ENCODE measurements at regions not wholly inside any gene's neighbourhood (a gene's known extent, or its start where the extent isn't known, plus 50 kb on each side); places are given as distances from the start of the nearest gene placed in this dataset.

DNA sequence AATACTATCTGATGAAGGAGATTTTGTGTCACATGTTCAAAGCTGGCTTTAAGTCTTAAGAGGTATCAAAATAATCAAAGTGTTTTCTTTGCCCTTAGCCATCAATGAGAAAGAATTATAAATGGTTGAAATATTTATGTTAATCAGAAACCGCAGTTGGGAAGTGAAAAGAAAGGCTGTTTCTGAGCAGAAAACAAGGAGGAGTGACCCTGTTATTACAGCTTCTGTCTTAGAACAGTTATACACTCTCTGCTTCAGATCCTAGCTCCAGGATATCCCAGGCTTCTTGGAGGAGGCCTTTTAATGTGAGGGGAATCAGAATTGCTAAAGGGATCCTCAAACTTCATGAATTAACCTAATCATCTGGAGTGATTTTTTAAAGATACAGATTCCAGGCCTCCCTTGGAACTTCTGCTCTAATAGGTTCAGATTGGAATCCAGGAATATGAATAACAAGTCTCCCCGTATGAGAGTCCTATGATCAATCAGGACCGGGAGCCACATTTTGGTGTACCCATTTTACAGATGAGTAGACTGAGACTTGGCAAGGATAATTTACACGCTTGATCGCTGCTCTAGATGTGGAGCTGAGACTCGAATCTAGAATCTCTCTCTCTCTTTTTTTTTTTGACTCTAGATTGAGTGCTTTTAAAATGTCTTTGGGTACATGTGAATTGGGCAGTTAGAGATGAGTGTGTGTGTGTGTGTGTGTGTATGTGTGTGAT lies 50.8 kb upstream of the JAG1 start:
- ATAC-seq (no peak), DNase-seq (no peak)
- intact Hi-C loops (cut with DNase I), result no loop called here

DNA sequence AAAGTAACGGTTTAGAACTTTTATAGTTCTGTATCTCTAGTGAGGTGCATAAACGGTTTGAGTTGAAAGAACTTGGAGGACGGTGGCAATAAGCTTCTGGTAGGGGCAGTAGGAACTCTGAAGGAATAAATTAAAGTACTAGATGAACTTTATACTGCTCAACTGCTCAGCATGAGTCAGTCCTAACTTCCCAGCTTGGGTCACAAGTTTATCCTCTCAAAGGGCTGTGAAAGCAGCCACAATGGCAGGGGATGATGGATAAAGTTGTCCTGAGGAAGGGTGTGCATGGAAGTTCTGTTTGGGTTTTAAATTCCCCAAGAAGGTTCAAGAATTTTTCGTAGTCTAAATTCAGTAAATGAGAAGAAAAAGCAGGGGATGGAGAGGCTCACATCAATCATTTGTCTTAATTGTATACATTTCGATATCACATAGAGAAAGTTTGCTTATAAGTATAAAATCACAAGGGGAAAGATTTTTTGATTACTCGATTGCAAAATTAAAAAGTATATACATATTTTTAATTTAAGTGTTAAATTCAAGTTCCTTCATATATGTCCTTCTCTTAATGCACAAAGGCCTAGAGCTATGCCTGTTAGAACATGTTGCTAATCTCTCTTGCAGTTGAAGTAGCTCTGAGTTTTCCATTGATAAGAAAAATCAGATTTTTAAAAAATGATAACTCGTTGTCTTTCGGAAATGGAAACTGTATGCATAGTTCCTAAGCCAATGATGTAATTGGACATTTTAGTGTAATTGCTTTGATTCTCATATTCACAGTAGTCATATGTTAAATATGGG lies 55.3 kb upstream of the JAG1 start:
- DNase-seq, result no peak
- ATAC-seq, result no peak
- intact Hi-C loops (cut with DNase I), result no loop called here

DNA sequence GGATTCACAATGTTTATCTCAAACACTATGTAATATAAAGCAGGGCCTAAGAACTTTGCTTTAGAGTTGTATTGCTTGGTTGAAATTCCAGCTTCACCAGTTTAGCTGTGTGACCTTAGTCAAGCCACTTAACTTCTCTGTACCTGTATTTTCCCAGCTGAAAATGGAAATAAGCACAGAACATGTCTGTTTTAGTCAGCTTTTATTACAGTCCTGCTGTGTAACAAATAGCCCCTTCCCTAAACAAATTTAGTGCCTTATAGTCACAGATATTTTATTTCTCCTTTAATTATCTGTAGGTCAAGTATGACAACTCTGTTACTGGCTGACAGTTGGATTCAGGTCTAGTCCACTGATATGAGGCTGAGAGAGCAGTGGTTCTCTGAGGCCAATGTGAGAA lies 56.0 kb upstream of the JAG1 start:
- ATAC-seq, result no peak
- intact Hi-C loops (cut with DNase I), result no loop called here

DNA sequence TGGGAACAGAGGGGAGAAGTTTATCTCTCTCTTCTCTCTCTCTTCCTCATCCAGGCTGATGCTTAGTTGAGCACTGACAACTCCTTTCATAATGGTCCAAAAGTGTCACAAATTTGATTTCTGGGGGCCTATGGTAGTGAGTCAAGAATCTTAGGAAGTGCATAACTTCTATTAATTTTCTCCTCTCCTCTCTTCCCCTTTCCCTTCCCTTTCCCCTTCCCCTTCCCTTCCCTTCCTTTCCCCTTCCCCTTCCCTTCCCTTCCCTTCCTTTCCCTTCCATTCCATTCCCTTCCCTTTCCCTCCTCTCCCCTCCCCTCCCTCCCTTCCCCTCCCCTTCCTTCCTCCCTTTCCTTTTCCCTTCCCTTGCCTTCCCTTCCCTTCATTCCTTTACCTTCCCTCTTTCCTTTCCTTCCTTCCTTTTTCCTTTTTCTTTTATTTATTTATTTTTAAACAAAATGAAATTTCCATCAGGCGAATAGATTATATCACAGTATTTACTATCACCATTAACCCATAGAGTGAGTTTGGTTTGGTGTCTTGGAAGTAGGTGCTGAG lies 56.9 kb upstream of the JAG1 start:
- ATAC-seq, result no peak
- no peak for DNase-seq
- intact Hi-C loops (cut with DNase I), result no loop called here

More for the DNA sequence above, 56.0 kb upstream of the JAG1 start:
- DNase-seq, result no peak

DNA sequence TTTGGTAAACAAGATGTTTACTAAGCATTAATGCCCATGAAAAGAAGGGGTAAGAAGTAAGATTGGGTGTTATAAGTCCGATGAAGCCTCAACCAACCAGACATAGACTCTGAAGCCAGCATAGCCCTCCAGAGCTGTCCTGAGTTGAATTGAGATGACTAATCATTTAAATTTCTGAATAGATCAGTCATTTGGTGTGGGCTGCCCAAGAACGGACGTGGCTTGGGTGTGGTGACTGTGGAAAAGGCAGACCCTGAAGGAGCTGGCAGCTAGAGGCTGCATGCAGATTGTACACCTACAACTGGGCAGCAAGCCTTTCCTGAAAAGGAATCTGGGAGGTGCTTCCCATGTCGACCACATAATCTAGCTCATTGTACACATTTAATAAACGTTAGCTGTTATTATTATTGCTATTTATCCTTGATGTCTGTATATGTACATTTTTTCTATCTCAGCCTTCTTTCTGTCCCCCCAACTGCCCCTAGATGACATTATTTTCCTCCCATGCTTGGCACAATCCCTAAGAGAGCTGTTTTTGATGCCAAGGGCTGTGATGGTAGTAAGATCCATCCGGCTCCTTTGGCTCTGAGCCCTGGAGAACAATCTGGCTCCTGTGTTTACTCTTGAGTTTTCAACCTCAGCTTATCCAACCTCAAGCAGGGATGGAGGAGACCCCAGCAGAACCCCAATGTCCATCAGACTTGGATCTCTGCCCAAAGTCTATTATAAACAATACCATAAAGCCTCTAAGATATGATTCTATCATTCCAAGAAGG lies 57.6 kb upstream of the JAG1 start:
- no peak for DNase-seq

DNA sequence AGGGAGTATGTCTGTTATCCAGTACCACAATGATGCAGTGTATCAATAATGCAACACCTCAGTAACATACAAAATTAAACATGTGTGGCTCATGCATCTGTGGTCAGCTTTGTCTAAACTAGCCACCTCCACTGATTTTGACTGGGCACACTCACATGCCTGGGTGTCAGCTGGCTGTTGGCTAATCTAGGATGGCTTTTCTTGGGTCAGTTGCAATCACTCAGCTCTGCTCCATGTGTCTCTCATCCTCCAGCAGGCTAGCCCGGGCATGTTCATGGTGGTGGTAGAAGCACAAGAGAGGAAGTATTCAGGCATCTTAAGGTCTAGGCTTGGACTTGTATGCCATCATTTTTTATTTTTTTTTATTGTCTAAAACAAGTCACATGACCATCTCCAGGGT lies 59.3 kb upstream of the JAG1 start:
- ATAC-seq (no peak), DNase-seq (no peak)
- intact Hi-C loops (cut with DNase I), result no loop called here

More for the DNA sequence above, 57.6 kb upstream of the JAG1 start:
- ATAC-seq, result peak in 1 of 2 donors; percentile 71
- intact Hi-C loops (cut with DNase I), result no loop called here

DNA sequence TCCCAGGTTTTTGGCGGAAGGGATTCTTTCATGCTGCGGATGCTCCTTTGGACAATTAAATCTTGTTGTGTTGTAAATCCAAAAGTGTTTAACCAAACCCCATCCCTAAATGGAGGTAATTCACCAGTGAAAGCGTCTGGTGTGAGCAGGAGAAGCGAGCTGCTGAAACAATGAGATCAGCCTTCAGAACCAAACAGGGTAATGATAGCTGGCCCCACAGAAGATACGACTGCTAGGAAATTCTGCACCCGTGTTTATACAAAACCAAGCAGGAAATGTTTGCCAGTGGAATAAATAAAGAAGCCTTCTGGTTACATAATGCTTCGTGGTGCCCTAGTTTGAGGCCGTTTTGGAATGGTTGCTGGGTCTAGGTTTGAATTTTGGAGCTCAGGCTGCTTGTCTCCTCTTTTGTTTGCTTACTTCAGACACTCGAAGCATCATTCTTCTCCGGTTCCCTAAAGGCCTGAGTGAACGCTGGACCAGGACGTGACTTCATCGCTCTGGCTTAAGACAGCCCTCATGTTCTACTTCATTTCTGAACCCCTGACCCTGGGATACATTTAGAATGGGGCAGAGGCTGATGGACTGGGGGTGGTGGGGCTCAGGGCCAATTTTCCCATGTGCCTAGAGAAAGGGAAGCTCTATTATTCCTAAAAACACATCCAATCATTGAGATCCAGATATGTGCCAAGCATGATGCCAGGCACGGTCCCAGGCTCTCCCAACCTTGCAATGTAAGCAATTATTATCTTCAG lies 61.6 kb upstream of the JAG1 start:
- no peak for DNase-seq

DNA sequence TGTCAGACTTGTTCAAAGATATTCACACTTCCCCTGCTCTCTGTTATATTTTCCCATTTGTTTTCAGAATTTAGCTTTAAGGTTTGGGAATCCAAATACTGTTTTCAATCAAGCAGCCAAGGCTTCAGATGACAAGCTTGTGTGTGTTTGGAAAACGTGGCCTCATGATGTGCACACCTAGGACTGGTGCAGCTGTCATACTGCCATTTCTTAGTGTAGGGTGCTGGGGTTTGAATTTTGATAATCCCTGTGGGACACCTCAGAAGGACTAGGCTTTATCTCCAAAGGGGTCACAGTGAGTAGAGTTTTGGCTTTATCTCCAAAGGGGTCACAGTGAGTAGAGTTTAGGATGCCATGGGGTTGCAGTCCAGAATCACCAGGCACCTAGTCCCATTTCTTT lies 65.3 kb upstream of the JAG1 start:
- peak in 1 of 2 donors; percentile 12 for ATAC-seq
- no peak for DNase-seq
- intact Hi-C loops (cut with DNase I), result no loop called here

More for the DNA sequence above, 61.6 kb upstream of the JAG1 start:
- intact Hi-C loops (cut with DNase I), result no loop called here
- ATAC-seq, result peak; percentile 39 to 40

DNA sequence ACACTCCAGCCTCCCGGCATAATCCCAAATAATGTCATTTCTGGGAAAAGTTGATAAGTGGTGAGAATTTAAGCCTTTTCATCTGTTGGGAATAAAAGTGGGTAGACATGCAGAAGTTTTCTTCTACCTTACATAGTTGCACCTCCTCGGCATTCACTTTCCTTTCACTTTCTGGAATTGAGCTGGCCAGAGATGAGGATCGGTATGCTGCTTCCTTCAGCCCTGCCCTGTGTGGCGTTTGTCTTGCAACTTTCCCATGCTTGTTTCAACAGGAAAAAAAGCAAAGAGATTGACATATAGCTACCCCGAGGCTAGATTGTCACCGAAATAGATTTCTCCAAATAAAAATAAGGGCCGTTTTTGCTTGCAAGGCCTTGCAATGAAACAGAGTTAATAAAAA lies 65.8 kb upstream of the JAG1 start:
- DNase-seq (no peak), ATAC-seq (peak; percentile 66 to 77)
- intact Hi-C loops (cut with DNase I), result no loop called here

DNA sequence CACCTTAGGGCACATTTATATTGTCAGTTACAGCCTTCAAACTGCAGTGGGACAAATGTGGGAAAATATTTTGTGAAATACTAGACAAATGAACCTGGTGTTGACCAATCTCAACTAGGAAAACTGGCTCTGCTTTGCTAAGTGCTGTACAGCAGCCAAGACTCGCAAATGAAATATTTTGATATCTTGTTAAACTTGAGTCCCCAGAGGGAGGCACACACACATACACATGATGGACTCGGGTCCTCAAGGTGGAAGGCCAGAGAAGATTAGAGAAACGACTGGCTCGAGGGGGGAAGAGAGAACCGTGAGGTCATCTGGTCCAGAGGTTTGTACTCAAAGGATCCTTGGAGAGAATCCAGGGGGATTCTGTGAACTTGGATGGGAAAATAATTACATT lies 67.3 kb upstream of the JAG1 start:
- no peak for DNase-seq
- ATAC-seq, result peak; percentile 31 to 69
- intact Hi-C loops (cut with DNase I), result no loop called here

DNA sequence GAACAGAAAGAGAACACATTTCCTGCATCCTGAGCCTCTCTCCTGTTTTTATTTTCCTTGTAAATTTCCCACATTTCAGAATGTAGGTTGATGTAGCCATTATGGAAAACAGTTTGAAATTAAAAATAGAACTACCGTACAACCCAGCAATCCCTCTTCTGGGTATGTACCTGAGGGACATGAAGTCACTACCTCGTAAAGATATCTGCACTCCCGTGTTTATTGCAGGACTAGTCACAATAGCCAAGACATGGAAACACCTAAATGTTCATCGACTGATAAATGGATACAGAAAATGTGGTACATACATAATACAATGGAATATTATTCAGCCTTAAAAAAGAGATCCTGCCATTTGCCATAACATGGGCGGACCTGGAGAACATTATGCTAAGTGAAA lies 72.0 kb upstream of the JAG1 start:
- no peak for DNase-seq
- ATAC-seq, result no peak
- intact Hi-C loops (cut with DNase I), result no loop called here

DNA sequence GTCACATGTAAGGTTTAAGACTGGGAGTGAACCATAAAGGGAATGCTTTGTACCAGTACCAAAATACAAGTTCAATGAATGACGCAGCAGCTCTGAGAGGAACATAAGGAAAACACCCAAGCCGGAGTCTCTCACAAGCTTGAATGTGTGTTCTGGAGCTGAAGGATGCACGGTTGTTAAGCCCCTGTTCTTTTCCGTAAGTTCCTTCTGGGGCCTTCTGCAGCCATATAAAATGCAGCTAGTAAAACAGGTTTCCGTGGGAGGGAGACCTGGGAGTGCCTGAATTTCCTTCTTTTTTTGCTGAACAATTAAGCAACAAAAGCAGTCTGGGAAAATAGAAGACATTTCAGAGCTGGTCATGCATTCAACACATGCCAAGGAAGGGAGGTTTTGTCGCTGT lies 73.2 kb upstream of the JAG1 start:
- DNase-seq, result no peak
- intact Hi-C loops (cut with DNase I), result no loop called here

DNA sequence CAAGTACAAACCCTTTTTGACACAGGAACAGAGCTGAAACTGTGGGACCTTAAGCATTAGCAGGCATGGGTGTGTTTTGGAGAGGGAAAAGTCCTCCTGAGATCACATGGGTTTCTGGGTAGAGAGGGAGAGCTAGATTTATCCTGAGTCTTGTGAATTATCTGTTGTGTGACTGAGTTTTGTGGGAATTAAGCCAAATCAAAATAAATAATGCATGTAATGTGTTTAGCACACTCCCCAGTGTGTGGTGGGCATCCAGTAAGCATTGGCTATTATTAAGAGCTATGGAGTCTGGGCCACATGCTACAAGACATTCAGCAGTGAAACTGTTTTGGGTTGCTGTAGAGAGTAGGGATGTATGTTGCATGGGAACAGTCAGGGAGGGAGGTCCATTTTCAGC lies 75.3 kb upstream of the JAG1 start:
- ATAC-seq (no peak), DNase-seq (no peak)
- intact Hi-C loops (cut with DNase I), result no loop called here

More for the DNA sequence above, 73.2 kb upstream of the JAG1 start:
- peak; percentile 12 to 18 for ATAC-seq

DNA sequence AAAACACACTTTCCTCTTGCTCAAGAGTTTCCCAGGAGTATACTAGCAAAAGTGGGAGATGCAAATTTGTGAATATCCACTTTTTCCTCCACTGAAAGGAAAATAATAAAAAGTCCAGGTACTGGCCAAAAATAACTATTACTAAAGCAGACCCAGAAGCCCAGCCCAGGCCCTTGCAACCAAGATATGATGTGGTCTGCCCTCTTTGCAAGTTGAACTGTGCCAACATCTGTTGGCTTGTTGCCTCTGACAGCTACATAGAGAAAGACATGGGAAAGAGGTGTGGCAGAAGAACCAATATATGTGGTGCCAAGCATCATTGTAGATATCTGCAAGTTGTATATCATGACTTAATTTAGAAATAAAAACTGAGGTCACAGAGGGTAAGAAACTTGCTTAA lies 78.4 kb upstream of the JAG1 start:
- intact Hi-C loops (cut with DNase I), result no loop called here
- ATAC-seq, result peak in 1 of 2 donors; percentile 60
- DNase-seq, result no peak

DNA sequence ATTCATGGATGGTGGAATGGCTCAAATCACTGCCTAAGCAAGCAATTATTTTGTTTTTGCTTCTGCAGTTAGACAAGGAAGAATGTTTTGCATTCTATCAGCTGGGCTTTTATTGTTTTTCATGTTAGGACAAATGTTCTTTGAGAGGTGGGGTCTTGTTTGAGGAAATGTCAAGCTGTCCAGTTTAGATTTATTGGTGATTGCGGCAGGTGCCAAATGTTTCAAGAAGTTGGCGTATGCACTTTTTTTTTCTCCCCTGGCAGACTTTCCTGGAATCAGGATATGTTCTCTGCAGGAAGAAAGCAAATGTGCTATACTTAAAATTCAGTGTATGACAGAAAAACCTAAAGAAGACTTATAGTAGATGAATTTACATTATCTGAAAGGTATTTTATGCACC lies 81.0 kb upstream of the JAG1 start:
- ATAC-seq, result no peak
- no peak for DNase-seq
- intact Hi-C loops (cut with DNase I), result no loop called here

DNA sequence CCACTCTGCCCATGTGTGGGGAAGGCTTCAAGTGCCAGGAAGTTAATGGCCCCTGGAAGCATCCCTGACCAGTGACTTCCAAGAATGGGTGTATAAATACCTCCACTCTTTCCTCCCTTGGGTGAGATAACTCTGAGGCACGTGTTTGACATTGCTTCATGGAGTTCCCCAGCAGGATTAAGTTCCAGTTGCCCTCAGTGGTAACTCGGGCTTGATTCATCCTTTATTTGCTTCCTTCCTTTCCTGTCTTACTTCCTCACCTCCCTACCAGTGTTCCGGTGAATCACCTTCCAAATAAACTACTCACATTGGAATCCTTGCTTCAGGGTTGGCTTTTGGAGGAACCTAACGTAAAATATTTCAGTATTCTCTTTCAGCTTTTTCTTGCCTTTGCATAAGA lies 84.6 kb upstream of the JAG1 start:
- intact Hi-C loops (cut with DNase I), result no loop called here
- DNase-seq (no peak), ATAC-seq (no peak)

DNA sequence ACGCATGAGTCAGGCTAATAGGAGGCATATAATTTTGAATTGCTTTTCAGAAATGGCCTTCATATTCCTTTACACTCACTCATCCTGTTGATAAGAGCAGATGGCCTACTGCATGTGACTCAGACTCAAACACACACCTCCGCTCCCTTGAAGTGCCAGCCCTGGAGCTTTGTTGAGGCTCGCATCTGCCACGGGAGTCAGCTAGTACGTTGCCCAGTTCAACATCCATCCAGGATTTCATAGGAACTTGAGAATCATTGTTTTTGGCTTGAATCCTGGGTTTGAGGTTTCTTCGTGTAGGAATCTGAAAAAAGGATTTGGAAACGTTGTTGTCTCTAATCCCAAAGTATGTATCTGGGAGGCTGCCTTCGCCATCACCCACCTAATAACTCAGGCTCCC lies 87.4 kb upstream of the JAG1 start:
- peak in 1 of 2 donors; percentile 16 for ATAC-seq
- no peak for DNase-seq
- intact Hi-C loops (cut with DNase I), result no loop called here

DNA sequence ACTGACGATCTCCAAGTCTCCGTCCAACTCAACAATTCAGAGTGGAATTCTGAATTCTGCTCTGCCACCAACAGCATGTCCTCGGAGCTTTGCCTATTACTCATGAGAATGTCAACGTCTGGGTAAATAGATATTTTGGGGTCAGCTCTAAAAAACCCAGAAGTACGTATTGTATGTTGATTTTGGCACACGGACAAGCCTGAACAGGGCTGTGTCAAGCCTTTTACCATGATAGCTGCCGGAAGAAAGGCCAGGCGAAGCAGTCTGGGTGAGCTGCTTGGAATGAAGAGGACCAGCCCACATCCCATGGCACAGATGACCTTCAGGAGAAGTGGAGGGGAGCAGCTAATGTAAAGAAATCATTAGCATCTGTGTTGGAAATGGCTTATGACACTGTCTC lies 88.0 kb upstream of the JAG1 start:
- intact Hi-C loops (cut with DNase I), result no loop called here
- DNase-seq (peak; percentile 38), ATAC-seq (peak; percentile 41 to 55)

DNA sequence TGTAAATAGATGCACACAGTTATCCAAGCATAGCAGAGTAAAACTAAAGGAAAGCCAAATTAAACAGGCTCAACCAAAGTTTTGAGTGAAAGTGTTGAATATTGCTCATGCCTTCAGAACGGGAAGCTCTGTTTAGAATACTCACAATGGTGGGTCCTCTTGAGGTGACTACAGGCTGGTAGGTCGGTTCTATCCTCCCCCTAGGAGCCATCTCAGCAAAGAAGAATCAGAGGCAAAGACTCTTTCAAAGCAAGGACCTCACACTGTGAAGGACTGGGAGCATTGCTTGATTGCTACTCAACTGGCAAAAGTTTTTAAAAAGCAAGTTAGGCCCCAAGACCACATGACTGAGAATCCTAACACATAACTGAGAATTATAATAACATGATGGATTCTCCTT lies 88.4 kb upstream of the JAG1 start:
- DNase-seq (no peak), ATAC-seq (no peak)
- intact Hi-C loops (cut with DNase I), result no loop called here

Measured in left cardiac atrium (tissue), 4 donors.